ENCODE measurements at regions not wholly inside any gene's neighbourhood (a gene's known extent, or its start where the extent isn't known, plus 50 kb on each side); places are given as distances from the start of the nearest gene placed in this dataset.

DNA sequence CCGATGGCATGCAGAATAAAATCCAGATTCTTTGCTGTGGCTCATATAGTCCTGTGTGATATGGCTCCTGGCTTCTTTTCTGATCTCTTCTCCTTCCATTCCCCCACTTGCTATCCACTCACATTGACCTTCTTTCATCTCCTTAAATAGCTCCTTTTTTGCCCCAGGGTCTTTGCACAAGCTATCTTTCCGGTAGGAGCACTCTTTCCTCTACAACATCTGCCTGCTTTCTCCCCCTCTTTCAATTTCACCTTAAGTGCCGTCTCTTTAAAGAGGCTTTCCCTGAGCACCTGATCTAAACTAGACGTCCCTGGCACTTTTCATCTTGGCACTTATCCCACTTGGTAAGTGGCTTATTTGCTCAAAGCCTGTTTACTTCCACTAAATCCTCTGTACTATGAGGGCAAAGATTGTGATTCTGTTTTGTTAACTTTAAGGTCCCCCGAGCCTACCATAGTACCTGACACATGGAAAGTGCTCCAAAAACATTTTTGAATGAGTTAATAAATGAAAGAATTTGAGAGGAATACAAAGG lies 323.3 kb upstream of the TLE3 start:
- H3K9me3 ChIP-seq (replicated peaks in 1 of 3) = no peaks in the 10 kb centered on the region
- TF ChIP-seq CTCF (IDR thresholded peaks at IDR 0.05) (no peak), POLR2A (IDR thresholded peaks at IDR 0.05) (no peak)
- intact Hi-C loops (cut with DNase I) = no loop called here
- H3K27ac ChIP-seq = no peak overlapping the region
- 64 to 71% (median 66%) methylated on average over 5 of the region's 5 CpGs for WGBS, 4 donors
- H3K36me3 ChIP-seq (replicated peaks in 1 of 2) = no peaks in the 10 kb centered on the region
- H3K4me1 ChIP-seq (replicated peaks in 1 of 2) = no peaks in the 10 kb centered on the region
- no peak for DNase-seq
- H3K27me3 ChIP-seq = peaks cover 9% of the 10 kb centered on the region
- no peak overlapping the region for H3K4me3 ChIP-seq

DNA sequence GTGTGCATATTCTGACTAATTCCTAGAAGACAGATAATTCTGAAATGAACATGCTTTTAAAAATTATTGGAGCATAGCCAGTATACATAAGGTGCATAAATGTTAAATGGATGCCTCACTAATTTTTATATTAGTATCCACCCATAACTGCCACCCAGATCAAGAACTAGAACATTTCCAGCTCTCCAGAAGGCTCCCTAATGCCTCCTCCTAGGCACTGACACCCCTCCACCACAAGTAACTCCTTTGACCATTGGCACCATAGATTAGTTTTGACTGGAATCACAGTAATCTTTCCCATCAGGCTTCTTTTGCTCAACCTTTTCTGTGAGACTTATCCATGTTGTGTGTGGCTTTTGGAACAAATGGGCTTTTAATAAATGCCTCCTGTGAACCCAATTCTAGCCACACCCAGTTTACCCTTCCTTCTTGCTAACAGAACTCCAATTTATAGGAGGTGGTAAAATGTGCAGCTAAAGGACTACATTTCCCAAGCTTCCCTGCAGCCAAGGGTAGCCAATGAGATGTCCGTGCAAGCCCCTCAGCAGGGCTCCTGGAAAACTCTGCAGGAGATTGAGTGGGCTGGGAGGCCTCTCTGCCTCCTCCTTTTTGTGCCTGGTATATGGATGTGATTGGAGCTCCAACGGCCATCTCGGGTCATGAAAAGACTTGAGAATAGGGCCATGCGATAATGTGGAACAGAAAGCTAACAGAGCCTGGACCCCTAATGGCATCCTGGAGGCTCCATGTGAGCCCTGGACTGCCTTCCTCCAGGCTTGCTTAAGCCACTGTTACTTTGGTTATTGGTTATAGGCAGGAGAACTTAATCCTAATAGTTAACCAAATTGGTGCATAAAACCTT lies 322.6 kb upstream of the TLE3 start:
- H3K27me3 ChIP-seq = peaks cover 9% of the 10 kb centered on the region
- no peaks in the 10 kb centered on the region for H3K36me3 ChIP-seq (replicated peaks in 1 of 2)
- DNase-seq = no peak
- 33 to 83% (median 52%) methylated on average over 2 to 4 of the region's 4 CpGs for WGBS, 4 donors
- no peaks in the 10 kb centered on the region for H3K4me1 ChIP-seq (replicated peaks in 1 of 2)
- TF ChIP-seq CTCF (IDR thresholded peaks at IDR 0.05) (no peak), POLR2A (IDR thresholded peaks at IDR 0.05) (no peak)
- intact Hi-C loops (cut with DNase I) = no loop called here
- no peak overlapping the region for H3K27ac ChIP-seq
- H3K4me3 ChIP-seq = no peak overlapping the region
- H3K9me3 ChIP-seq (replicated peaks in 1 of 3) = no peaks in the 10 kb centered on the region

DNA sequence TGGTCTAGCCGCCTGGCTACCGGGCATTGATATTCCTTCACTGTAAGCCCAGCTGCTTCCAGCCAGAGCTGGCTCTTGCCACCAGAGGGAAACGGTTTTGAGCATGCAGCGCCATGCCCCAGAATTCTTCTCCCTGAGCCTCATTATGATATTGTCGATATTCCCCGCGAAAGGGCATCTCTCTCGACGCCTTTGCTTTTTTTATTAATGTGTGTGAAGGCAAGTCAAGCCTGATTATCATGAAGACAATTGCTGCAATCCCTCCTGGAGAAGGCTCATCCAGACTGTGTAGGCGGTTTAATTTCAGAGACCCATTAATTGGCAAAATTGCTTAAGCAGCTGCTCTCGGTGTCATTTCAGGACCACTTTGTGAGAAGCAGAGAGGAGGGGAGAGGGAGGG lies 321.2 kb upstream of the TLE3 start:
- no peak for DNase-seq
- H3K9me3 ChIP-seq (replicated peaks in 1 of 3) = no peaks in the 10 kb centered on the region
- no peak overlapping the region for H3K4me3 ChIP-seq
- intact Hi-C loops (cut with DNase I) = no loop called here
- no peak overlapping the region for H3K27ac ChIP-seq
- H3K36me3 ChIP-seq (replicated peaks in 1 of 2) = no peaks in the 10 kb centered on the region
- H3K27me3 ChIP-seq = peaks cover 9% of the 10 kb centered on the region
- H3K4me1 ChIP-seq (replicated peaks in 1 of 2) = no peaks in the 10 kb centered on the region
- no peak for TF ChIP-seq CTCF (IDR thresholded peaks at IDR 0.05)
- no peak for TF ChIP-seq POLR2A (IDR thresholded peaks at IDR 0.05)
- 73 to 80% (median 76%) methylated on average over 11 of the region's 11 CpGs for WGBS, 4 donors

DNA sequence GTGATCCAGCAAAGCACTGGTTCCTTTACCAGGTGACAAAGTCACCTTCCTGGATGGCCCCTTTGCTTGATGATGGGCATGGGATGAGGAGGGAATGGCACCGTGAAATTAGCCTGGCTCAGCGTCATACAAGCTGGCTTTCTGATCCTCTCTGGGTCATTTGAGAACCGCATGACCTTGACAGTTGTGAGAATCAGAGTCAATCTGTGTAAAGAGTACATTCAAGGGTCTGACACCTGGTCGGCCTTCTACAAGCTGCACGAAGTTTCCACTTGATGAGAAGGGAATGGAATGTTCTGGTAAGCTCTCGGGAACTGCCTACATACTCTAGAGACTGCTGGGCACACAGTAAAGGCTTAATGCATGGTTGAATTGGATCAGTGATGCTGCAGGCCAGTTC lies 319.8 kb upstream of the TLE3 start:
- Histone ChIP-seq H3K27me3 (peaks cover 9% of the 10 kb centered on the region), H3K9me3 (replicated peaks in 1 of 3) (no peaks in the 10 kb centered on the region), H3K4me1 (replicated peaks in 1 of 2) (no peaks in the 10 kb centered on the region), H3K27ac (no peak overlapping the region), H3K4me3 (no peak overlapping the region), H3K36me3 (replicated peaks in 1 of 2) (no peaks in the 10 kb centered on the region)
- TF ChIP-seq CTCF (IDR thresholded peaks at IDR 0.05) (no peak), POLR2A (IDR thresholded peaks at IDR 0.05) (no peak)
- DNase-seq = no peak
- intact Hi-C loops (cut with DNase I) = no loop called here
- 69 to 80% (median 70%) methylated on average over 6 of the region's 6 CpGs for WGBS, 4 donors
